Glutamatergic neuron (in vitro differentiated cells): ENCODE measurements at regions not wholly inside any gene's neighbourhood (a gene's known extent, or its start where the extent isn't known, plus 50 kb on each side); places are given as distances from the start of the nearest gene placed in this dataset.

Experiments used
- DNase-seq: peaks from one replicate; pipeline ENCODE4 v3.0.0; 2022
- H3K27ac Mint-ChIP-seq: one replicate; pipeline ENCODE4 v1.8.0; 2020; ENCODE audit warnings: mild to moderate bottlenecking, mixed read lengths, inconsistent platforms; ENCODE audit not compliant: unreplicated experiment
- H3K27me3 Mint-ChIP-seq: one replicate; pipeline ENCODE4 v1.8.0; 2020; ENCODE audit warnings: mild to moderate bottlenecking, moderate library complexity, mixed read lengths, inconsistent platforms; ENCODE audit not compliant: unreplicated experiment
- H3K36me3 Mint-ChIP-seq: one replicate; pipeline ENCODE4 v1.8.0; 2020; ENCODE audit warnings: mild to moderate bottlenecking, mixed read lengths, inconsistent platforms; ENCODE audit not compliant: unreplicated experiment
- H3K4me1 Mint-ChIP-seq: one replicate; pipeline ENCODE4 v1.8.0; 2020; ENCODE audit warnings: mild to moderate bottlenecking, low read depth, mixed read lengths, inconsistent platforms; ENCODE audit not compliant: unreplicated experiment
- H3K4me3 Mint-ChIP-seq: one replicate; pipeline ENCODE4 v1.8.0; 2020; ENCODE audit warnings: mild to moderate bottlenecking, mixed read lengths, inconsistent platforms; ENCODE audit not compliant: unreplicated experiment
- H3K9me3 Mint-ChIP-seq: one replicate; pipeline ENCODE4 v1.8.0; 2020; ENCODE audit warnings: mild to moderate bottlenecking, moderate library complexity, mixed read lengths, inconsistent platforms; ENCODE audit not compliant: unreplicated experiment
- CTCF ChIP-seq: fragments of 200-600 bp; sonication (generic); IDR thresholded peaks from one replicate; pipeline ENCODE4 v1.5.0; 2021; ENCODE audit not compliant: partially characterized antibody, unreplicated experiment

GRCh38 chr1:229891227-229891626 lies 175.8 kb upstream of the GALNT2 start:
- no peak for TF ChIP-seq CTCF
- H3K27ac Mint-ChIP-seq = no peak overlapping the region
- H3K27me3 Mint-ChIP-seq = peaks cover 2% of the 10 kb centered on the region
- H3K9me3 Mint-ChIP-seq = no peaks in the 10 kb centered on the region
- no peak overlapping the region for H3K4me3 Mint-ChIP-seq
- DNase-seq = no peak
- H3K4me1 Mint-ChIP-seq = no peaks in the 10 kb centered on the region
- no peaks in the 10 kb centered on the region for H3K36me3 Mint-ChIP-seq

GRCh38 chr1:229892515-229893117 lies 174.4 kb upstream of the GALNT2 start:
- Mint-ChIP-seq H3K9me3 (no peaks in the 10 kb centered on the region), H3K27ac (no peak overlapping the region), H3K36me3 (no peaks in the 10 kb centered on the region), H3K27me3 (peaks cover 2% of the 10 kb centered on the region), H3K4me3 (no peak overlapping the region), H3K4me1 (peaks cover 3% of the 10 kb centered on the region)
- TF ChIP-seq CTCF = no peak
- DNase-seq = no peak

DNA sequence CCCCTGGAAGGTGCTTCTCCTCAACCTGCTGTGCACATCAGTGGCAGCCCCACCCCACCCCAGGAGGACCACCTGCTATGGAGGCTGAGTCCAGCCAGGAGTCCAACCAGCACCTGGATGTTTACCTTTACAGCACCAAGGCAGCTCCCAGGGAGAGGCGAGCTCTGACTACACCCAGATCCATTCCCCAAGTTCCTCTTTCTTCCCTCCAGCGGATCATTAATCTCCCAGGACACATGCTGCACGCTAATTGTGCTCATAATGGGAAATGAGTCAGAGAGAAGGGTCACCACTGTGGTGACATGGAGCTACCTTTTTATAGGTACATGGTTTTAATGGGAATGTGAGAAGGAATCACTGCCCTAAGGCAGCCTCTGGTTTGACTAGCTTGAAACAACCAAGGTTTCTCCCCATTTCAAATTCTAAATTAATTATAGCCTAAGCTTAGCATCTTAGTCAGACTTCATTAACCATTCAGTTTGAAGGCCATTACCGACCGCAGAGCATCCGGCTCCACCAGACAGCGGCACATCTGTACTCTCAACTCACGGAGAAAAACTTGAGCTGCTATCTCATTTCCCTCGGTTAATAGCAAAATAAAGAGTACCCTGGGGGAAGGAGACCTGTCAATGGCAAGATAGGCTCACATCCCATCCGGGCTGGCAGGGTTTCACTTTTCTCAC lies 173.1 kb upstream of the GALNT2 start:
- Mint-ChIP-seq H3K4me1 (peaks cover 3% of the 10 kb centered on the region), H3K36me3 (no peaks in the 10 kb centered on the region), H3K9me3 (no peaks in the 10 kb centered on the region), H3K27ac (no peak overlapping the region), H3K27me3 (peaks cover 2% of the 10 kb centered on the region), H3K4me3 (no peak overlapping the region)
- TF ChIP-seq CTCF = no peak
- no peak for DNase-seq

DNA sequence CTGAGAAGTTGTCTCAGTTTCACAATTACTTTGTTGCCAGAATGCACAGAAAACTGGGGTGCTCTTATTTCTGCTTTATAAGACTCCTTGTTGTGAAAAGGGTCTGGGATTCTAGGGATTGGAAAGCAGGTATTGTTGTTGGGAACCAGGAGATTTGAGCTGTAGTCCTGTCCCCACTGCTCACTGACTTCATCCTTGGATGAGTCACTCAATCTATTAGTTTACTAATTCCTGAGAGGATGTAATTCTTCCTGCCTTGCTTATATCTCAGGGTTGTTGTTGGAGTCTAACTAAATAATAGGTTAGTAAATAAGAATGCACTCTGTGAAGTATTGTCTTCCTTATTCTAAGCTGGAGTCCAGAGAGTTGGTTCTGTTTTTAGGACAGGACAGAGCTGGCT lies 172.5 kb upstream of the GALNT2 start:
- H3K4me1 Mint-ChIP-seq = peaks cover 3% of the 10 kb centered on the region
- H3K27me3 Mint-ChIP-seq = peaks cover 2% of the 10 kb centered on the region
- DNase-seq = no peak
- H3K4me3 Mint-ChIP-seq = no peak overlapping the region
- no peak for TF ChIP-seq CTCF
- H3K9me3 Mint-ChIP-seq = no peaks in the 10 kb centered on the region
- H3K27ac Mint-ChIP-seq = no peak overlapping the region
- H3K36me3 Mint-ChIP-seq = no peaks in the 10 kb centered on the region

DNA sequence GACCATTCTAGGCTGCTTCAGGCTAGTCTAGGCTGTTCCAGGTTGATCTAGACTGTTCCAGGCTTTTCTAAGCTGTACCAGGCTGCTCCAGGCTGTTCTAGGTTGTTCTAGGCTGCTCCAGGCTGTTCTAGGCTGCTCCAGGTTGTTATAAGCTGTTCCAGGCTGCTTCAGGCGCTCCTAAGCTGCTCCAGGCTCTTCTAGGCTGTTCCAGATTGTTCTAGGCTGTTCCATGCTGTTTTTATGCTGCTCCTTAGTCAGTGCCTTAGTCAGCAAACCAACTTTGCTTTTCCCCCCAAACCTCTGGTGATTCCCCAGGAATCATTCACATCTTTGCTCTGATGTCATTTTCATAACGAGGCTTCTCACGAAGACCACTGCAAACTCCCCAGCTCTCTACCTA lies 171.4 kb upstream of the GALNT2 start:
- Mint-ChIP-seq H3K9me3 (no peaks in the 10 kb centered on the region), H3K36me3 (no peaks in the 10 kb centered on the region), H3K27me3 (peaks cover 2% of the 10 kb centered on the region), H3K4me3 (no peak overlapping the region), H3K27ac (no peak overlapping the region), H3K4me1 (peaks cover 3% of the 10 kb centered on the region)
- TF ChIP-seq CTCF = no peak
- no peak for DNase-seq
